ENCODE measurements at regions not wholly inside any gene's neighbourhood (a gene's known extent, or its start where the extent isn't known, plus 50 kb on each side); places are given as distances from the start of the nearest gene placed in this dataset.

DNA sequence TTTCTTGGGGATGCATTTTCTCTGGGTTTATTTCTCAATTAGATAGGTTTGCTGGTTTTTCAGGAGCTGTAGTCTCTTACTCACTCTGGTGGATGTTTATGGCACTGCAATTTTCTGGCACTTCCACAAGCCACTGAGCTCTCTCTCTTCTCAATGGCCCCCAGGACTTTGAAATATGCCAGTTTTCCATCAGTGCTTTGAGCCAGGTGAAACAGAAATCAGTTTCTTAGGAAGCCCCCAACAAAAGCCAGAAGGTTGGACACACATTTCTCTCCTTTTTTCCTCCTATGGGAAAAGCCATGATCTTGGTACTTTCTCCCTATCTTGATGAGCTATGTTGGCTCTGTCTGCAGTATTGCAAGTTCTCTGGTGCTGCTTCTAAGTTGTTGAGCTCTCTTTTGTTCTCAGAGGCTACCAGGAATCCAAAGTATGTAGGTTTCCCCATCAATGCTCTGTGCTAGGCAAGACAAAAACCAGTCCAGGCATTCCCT is 90.7 kb upstream of the SMIM36 start:
- peaks cover 25% of the 10 kb centered on the region for H3K27me3 Mint-ChIP-seq (ENCODE audit: insufficient read depth)
- no peak overlapping the region for H3K27ac Mint-ChIP-seq
- H3K4me1 Mint-ChIP-seq (ENCODE audit: low read depth): peaks cover 6% of the 10 kb centered on the region
- TF ChIP-seq, protein P1, sequence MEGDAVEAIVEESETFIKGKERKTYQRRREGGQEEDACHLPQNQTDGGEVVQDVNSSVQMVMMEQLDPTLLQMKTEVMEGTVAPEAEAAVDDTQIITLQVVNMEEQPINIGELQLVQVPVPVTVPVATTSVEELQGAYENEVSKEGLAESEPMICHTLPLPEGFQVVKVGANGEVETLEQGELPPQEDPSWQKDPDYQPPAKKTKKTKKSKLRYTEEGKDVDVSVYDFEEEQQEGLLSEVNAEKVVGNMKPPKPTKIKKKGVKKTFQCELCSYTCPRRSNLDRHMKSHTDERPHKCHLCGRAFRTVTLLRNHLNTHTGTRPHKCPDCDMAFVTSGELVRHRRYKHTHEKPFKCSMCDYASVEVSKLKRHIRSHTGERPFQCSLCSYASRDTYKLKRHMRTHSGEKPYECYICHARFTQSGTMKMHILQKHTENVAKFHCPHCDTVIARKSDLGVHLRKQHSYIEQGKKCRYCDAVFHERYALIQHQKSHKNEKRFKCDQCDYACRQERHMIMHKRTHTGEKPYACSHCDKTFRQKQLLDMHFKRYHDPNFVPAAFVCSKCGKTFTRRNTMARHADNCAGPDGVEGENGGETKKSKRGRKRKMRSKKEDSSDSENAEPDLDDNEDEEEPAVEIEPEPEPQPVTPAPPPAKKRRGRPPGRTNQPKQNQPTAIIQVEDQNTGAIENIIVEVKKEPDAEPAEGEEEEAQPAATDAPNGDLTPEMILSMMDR (IDR thresholded peaks at IDR 0.05): peak; percentile 92
- peaks cover 30% of the 10 kb centered on the region for H3K9me3 Mint-ChIP-seq
- peaks cover 27% of the 10 kb centered on the region for H3K36me3 Mint-ChIP-seq (ENCODE audit: low read depth)
- no peak overlapping the region for H3K4me3 Mint-ChIP-seq
- DNase-seq: peak; percentile 50

DNA sequence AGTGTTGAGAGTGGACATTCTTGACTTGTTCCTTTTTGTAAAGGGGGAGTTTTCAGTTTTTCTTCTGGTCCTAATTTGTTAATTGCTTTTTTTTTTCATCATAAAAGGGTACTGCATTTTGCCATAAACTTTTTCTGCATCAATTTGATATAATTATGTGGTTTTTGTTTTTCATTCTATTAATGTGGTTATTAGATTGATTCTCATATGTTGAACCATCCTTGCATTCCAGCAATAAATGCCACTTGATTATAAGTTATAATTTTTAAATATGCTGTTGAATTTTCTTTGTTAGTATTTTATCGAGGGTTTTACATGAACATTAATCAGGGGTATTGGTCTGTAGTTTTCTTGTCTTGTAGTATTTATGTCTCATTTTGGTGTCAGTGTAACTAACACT is 87.2 kb upstream of the SMIM36 start:
- DNase-seq: no peak
- no peaks in the 10 kb centered on the region for H3K4me1 Mint-ChIP-seq (ENCODE audit: low read depth)
- TF ChIP-seq, protein P1 (IDR thresholded peaks at IDR 0.05): no peak
- no peak overlapping the region for H3K4me3 Mint-ChIP-seq
- H3K27ac Mint-ChIP-seq: no peak overlapping the region
- H3K9me3 Mint-ChIP-seq: peaks cover 31% of the 10 kb centered on the region
- H3K27me3 Mint-ChIP-seq (ENCODE audit: insufficient read depth): peaks cover 16% of the 10 kb centered on the region
- H3K36me3 Mint-ChIP-seq (ENCODE audit: low read depth): peaks cover 27% of the 10 kb centered on the region

DNA sequence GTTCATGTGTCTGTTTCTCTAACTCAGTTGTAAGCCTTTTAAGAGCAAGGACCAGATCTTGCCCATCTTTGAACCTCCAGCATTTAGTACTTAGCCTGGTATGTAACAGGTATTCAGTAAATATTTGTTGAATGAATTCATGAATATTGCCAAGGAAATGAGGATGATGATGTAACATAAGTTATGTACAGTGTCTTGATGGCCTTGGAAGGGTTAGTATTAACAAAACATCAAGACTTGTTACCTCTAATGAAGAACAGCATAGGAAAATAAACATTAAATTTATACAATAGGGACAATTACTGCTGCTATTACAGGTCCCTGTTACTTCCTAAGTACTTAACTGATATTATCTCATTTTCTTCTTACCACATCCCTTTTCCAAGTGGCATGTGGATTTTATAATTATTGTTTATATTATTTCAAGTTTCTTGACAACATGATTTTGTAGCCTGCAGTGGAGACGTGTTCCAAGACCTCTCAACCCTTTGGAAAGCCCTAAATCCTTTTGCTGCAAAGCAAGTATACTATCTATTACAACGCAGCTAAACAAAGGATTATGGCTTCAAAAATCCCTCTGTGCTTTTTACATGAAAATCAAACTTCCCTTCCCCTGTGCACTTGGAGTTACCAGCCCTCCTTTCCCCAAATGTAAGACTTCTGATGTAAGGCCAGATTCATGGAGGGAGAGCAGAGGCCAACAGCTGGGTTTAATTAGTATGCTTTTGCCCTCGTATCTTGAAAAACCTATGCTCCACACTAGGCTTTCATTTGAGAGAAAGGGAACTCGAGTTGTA is 77.4 kb upstream of the SMIM36 start:
- Mint-ChIP-seq H3K9me3 (no peaks in the 10 kb centered on the region), H3K27me3 (ENCODE audit: insufficient read depth) (no peaks in the 10 kb centered on the region), H3K36me3 (ENCODE audit: low read depth) (no peaks in the 10 kb centered on the region), H3K4me1 (ENCODE audit: low read depth) (peaks cover 55% of the 10 kb centered on the region), H3K27ac (peak overlapping the region; percentile 58), H3K4me3 (peak overlapping the region; percentile 68)
- DNase-seq: peak; percentile 57
- TF ChIP-seq, protein P1 (IDR thresholded peaks at IDR 0.05): no peak

DNA sequence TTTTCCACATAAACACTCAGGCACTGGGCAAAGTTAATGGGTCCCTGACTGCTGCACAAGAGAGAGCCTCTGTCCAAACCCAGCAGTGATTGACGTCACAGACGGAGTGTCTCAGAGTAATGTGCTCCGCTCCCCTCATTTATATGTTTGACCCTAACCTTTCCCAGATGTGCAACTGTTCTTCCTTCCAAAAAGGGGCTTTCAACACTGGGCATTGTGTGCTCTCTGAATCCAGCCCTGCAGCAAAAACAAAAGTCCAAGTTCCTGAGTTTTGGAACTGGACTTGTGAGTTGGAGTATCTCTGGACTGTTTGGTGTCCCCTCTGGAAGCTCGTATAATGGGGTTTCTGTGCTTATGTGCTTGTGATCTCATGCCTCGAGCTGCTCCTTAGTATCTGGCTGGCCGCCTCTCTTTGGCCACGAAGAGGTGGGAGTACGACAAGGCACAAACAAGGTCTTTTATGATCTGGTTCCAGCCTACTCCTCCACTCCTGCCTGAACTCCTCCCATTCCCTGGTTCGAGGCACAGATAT is 76.4 kb upstream of the SMIM36 start:
- DNase-seq: peak; percentile 41
- peak overlapping the region; percentile 68 for H3K4me3 Mint-ChIP-seq
- H3K36me3 Mint-ChIP-seq (ENCODE audit: low read depth): no peaks in the 10 kb centered on the region
- no peaks in the 10 kb centered on the region for H3K27me3 Mint-ChIP-seq (ENCODE audit: insufficient read depth)
- TF ChIP-seq, protein P1 (IDR thresholded peaks at IDR 0.05): no peak
- peak overlapping the region; percentile 58 for H3K27ac Mint-ChIP-seq
- peaks cover 65% of the 10 kb centered on the region for H3K4me1 Mint-ChIP-seq (ENCODE audit: low read depth)
- H3K9me3 Mint-ChIP-seq: no peaks in the 10 kb centered on the region

DNA sequence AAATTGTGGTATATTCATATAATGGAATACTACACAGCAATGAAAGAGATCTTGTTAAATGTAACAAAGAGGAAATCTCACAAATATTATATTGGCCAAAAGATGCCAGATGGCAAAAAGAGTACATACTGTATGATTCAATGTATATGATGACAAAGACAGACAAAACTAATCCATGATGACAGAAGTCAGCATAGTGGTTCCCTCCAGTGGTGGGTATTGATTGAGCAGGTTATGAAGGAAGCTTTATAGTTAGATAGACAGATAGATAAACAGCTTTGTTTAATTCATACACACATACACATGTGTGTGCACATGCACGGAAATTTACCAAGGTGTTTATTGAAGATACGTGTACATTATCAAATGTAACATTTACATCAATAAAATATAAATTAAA is 74.4 kb upstream of the SMIM36 start:
- H3K4me3 Mint-ChIP-seq: no peak overlapping the region
- H3K36me3 Mint-ChIP-seq (ENCODE audit: low read depth): no peaks in the 10 kb centered on the region
- no peak overlapping the region for H3K27ac Mint-ChIP-seq
- H3K9me3 Mint-ChIP-seq: no peaks in the 10 kb centered on the region
- peaks cover 69% of the 10 kb centered on the region for H3K4me1 Mint-ChIP-seq (ENCODE audit: low read depth)
- H3K27me3 Mint-ChIP-seq (ENCODE audit: insufficient read depth): peaks cover 1% of the 10 kb centered on the region; the same call in 1 of the 2 replicates
- TF ChIP-seq, protein P1 (IDR thresholded peaks at IDR 0.05): peak; percentile 33; the same call in 1 of the 2 replicates
- DNase-seq: no peak
